GM18508 (cell line): ENCODE measurements at regions not wholly inside any gene's neighbourhood (a gene's known extent, or its start where the extent isn't known, plus 50 kb on each side); places are given as distances from the start of the nearest gene placed in this dataset.
"Not testable (repeated sequence)": the region's sequence is repeated elsewhere in the genome, so short reads cannot be mapped to it uniquely, and the experiment has no call there.

Experiments
- ATAC-seq: cut with Tn5 transposase; IDR thresholded peaks from one replicate; pipeline ENCODE4 v1.9.1; 2021; ENCODE audit warnings: moderate number of reproducible peaks; ENCODE audit not compliant: insufficient read depth, unreplicated experiment

DNA sequence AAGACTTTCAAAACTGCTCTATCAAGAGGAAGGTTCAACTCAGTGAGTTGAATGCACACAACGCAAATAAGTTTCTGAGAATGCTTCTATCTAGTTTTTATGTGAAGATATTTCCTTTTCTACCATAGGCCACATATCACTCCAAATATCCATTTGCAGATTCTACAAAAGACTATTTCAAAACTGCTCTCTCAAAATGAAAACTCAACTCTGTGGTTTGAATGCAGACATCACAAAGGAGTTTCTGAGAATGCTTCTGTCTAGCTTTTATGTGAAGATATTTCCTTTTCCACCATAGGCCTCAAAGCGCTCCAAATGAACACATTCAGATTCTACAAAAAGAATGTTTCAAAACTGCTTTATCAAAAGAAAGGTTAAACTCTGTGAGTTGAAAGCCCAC lies 1093.1 kb upstream of the DEFB115 start:
- ATAC-seq, result not testable (repeated sequence)

DNA sequence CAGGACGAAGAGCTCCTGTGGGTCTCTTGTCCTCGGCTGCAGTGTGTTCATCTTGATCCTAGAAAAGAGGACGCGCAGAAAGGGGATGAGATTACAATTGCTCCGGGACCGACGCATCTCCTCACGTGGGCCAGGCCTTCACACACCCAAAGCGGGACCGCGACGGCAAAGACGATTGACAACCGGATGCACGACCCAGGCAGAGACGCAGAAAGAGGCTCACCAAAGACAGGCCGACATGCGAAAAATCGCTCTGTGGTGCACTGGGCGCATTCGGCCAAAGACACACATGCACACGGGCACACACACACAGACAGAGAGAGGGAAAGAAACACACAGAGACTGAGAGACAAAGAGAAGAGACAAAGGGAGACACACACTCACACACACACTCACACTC lies 1089.9 kb upstream of the DEFB115 start:
- no peak for ATAC-seq

DNA sequence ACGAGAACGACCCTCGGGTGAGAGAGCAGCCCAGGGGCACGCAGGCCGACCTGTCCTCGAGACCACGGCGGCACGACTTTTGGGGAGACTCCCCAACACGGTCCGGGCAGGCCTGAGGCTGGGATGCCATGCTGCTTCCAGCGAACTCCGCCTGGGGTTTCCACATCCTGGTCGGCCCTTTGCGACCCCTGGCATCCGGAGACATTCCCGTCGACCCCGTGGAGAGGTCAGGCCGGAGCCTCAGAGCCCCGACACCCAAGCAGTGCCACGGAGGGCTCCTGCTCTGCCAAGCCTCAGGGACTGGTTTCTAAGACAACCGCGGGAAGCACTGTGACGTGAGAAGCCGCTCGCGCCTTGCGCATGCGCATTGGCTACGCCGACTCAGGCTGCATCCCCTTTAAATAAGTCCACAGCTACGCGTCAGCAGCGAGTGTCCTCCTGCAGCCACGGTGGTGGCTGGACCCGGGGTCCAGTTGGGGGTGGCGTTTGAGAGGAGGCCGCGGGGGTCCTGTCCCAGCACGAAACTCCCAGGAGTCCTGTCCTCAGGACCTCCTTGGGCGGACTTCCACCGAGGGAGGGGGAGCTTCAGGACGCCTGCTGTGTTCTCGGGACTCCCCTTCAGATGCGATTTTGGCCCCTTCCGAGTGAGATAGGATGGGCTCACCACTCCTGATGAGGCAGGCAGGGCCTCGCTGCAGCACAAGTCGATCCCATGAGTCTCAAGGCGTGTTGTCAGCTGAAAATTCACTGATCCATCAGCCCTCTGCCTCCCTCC lies 1089.3 kb upstream of the DEFB115 start:
- ATAC-seq, result no peak

DNA sequence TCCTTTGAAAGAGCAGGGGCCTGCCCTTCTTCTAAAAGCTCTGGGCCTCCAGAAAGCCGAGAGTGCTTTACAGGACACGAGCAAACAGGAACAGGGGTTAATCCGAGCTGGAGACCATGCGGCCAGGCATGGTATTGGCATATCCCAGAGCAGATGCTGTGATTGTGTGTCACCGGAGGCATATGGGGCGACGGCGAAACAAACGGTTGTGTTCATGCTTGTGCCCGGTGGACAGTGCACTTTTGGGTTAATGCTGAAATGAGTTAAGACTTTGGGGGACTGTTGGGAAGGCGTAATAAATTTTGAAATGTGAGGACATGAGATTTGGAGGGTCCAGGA lies 1088.7 kb upstream of the DEFB115 start:
- no peak for ATAC-seq

- ATAC-seq, result no peak
Measured at GRCh38 chr20:30175681-30176080, 1081.8 kb upstream of the DEFB115 start.

DNA sequence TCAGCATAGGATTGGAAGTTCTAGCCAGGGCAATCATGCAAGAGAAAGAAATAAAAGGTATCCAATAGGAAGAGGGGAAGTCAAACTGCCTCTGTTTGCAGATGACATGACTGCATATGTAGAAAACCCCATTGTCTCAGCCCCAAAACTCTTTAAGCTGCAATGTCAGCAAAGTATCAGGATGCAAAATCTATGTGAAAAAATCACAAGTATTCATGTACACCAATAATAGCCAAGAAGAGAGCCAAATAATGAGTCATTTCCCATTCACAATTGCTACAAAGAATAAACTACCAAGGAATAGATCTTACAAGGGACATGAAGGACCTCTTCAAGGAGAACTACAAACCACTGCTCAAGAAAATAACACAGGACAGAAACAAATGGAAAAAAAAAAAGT lies 1074.3 kb upstream of the DEFB115 start:
- ATAC-seq, result not testable (repeated sequence)

DNA sequence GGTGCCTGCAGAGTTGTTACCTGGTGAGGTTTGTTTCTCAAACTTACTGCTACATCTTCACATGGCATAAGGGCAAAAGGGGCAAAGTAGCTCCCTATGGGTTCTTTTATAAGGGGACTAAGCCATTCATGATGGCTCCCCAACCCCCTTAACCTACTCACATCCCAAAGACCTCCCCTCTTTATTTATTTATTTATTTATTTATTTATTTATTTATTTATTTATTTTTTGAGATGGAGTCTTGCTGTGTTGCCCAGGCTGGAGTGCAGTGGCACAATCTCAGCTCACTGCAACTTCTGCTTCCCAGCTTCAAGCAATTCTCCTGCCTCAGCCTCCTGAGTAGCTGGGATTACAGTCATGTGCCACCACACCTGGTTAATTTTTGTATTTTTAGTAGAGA lies 1065.7 kb upstream of the DEFB115 start:
- not testable (repeated sequence) for ATAC-seq

DNA sequence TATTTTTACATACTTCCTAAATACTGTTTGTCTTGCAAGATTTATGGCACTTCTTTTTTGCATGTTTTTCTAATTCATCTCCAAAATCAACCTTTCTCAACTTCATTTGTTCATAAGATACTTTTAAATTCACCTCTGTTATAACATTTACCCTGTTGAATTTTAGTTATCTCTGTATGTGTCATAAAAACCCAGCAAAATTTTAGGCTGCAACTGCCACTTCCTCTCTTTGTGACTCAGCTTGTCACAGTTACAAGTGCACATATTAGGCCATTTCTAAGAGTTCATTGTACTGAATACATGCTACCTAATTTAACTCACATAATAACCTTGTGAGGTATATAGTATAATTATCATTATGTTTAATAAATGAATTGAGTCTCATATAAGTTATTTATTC lies 1023.0 kb upstream of the DEFB115 start:
- not testable (repeated sequence) for ATAC-seq

DNA sequence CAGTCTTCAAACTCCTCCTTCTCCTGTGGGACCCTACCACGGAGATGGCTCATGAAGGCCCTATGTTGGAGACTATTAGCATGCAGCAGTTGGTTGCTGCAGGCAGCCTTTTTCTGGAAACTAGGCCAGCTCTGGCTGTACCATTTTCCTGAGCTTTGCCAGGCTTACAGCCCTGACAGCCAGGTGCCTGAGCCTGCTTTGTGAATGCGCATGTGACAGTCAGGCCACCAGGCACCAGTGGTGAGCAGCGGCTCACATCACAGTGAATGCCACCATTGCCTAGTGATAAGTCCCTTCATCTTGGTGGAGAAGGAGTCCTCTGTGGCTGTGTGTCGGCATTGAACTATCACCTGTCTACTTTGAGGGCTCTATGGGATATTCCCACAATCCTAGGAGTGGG lies 982.4 kb upstream of the DEFB115 start:
- ATAC-seq, result not testable (repeated sequence)

GRCh38 chr20:30281584-30282197 lies 975.8 kb upstream of the DEFB115 start:
- no peak for ATAC-seq

DNA sequence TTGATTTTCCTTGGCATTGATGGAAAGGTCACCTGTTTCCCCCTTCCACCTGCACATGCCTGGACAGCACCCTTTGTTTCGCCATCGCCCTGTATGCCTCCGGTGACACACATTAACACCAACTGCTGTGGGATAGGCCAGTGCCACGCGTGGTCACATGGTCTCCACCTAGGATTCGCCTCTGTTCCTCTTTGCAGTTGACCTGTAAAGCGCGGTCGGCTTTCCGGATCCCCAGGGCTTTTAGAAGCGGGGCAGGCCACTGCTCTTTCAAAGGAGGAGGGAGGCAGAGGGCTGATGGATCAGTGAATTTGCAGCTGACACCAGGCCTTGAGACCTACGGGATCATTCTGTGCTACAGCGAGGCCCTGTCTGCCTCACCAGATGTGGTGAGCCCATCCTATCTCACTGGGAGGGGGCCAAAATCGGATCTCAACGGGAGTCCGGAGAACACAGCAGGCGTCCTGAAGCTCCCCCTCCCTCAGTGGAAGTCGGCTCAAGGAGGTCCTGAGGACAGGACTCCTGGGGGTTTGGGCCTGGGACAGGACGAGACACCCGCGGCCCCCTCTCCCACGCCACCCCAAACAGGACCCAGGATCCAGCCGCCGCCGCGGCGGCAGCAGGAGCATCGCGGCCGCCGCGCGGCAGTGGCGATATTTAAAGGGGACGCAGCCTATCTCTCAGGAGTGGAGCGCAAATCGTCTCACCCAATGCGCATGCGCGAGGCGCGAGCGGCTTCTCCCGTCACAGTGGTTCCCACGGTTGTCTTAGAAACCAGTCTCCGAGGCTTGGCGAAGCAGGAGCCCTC lies 973.8 kb upstream of the DEFB115 start:
- not testable (repeated sequence) for ATAC-seq

DNA sequence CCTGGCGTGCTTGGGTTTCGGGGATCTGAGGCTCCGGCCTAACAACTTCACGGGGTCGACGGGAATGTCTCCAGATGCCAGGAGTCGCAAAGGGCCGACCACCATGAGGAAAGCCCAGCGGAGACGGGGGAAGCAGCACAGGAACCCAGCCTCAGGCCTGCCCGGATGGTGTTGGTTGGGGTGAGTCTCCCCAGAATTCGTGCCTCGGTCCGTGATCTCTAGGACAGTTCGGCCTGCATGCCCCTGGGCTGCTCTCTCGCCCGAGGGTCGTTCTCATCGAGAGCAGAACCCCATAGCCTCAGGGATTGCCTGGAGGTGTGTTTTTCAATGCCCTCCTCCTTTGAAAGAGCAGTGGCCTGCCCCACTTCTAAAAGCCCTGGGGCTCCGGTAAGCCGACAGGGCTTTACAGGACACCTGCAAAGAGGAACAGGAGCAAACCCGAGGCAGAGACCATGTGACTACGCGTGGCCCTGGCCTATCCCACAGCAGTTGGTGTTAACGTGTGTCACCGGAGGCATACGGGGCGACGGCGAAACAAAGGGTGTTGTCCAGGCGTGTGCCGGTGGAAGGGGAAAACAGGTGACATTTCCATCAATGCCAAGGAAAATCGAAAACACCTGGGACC lies 973.1 kb upstream of the DEFB115 start:
- no peak for ATAC-seq

DNA sequence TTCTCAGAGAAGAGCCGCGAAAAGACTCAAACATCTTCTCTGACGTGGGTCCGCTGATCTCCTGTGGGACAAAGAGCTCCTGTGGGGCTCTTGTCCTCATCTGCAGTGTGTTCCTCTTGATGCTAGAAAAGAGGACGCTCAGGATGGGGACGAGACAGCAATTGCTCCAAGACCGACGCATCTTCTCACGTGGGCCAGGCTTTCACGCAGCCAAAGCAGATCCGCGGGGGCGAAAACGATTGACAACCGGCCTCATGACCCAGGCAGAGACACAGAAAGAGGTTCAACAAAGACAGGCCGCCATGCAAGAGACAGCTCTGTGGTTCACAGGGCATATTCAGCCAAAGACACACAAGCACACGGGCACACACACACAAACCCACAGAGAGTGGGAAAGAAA lies 971.8 kb upstream of the DEFB115 start:
- ATAC-seq, result no peak

- ATAC-seq, result no peak
Measured at GRCh38 chr20:30286157-30286556, 971.3 kb upstream of the DEFB115 start.

- ATAC-seq, result not testable (repeated sequence)
Measured at GRCh38 chr20:30287459-30287858, 970.0 kb upstream of the DEFB115 start.

GRCh38 chr20:30288346-30288745 lies 969.1 kb upstream of the DEFB115 start:
- ATAC-seq, result no peak

- not testable (repeated sequence) for ATAC-seq
Measured at GRCh38 chr20:30289049-30289448, 968.4 kb upstream of the DEFB115 start.

DNA sequence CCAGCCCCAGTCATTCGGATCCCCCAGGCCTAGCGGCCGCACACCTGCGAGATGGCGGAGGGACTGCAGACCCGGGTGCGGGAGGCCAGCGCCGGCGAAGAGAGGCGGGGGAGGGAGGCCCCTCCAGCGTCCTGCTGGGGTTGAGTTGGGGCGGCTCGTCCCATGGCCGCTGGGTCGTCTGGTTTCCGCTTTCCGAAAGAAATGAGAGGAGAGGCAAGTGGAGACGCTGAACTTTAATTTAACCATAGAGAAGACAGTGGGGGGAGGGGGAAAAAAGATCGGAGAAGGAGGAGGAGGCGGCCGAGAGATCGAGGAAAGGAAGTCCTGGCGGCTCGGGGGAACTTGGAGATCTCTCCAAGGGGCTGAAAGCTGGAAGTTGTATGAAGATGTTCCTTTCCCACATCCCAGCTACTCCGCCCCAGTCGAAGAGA lies 967.7 kb upstream of the DEFB115 start:
- ATAC-seq, result not testable (repeated sequence)

DNA sequence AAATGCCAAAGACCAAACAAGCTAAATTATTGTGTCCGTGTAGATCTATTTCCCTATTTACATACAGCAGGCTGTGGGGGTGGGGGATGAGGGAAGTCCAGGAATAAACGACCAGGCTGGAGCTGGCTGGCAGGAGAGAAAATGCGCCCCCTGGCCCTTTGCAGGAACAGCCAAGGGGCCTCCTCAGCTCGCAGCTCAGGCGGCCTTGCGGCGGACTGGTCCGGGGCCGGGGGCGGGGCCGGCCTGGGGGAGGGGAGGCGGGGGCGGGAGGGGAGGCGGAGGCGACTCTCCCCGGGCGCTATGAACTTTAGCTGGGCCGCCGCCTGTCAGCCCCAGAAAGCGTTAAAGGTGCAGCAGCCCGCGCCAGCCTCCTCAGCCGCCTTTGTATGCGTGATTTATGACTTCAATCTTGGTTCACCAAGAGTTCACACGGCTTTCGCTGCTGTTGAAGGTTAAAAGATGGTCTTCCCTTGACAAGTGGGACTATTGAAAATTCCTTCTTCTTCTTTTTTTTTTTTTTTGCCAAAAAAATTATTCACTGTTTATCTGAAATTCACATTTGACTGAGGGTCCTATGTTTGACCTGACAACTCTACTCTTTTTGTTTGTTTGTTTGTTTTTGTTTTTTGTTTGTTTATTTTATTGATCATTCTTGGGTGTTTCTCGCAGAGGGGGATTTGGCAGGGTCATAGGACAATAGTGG lies 967.0 kb upstream of the DEFB115 start:
- ATAC-seq, result not testable (repeated sequence)

- not testable (repeated sequence) for ATAC-seq
Measured at GRCh38 chr20:30291064-30291379, 966.4 kb upstream of the DEFB115 start.
